HepG2 (cell line): ENCODE measurements at regions not wholly inside any gene's neighbourhood (a gene's known extent, or its start where the extent isn't known, plus 50 kb on each side); places are given as distances from the start of the nearest gene placed in this dataset.

ENCODE experiments used
- ATAC-seq: fragments of 200-7000 bp; cut with Tn5 transposase; 3 replicates; pipeline ENCODE4 v1.9.1; 2020; ENCODE audit warnings: mild to moderate bottlenecking, moderate library complexity
- BruUV-seq: library from RNA; stranded (reverse); fragments of 400-500 nt; replicated peaks from 2 replicates; lab custom pipeline; 2021; lab: Mats Ljungman, UMichigan
- CTCF ChIA-PET: fragments of 300-600 bp; formaldehyde crosslinking; extraction: SDS; loops from one replicate; lab custom pipeline; 2021; ENCODE audit warnings: low total read pairs, inconsistent platforms, low intra/inter-chr PET ratio; lab: Yijun Ruan, JAX
- POLR2A ChIA-PET: fragments of 350-600 bp; sonication (Branson Sonifier 250); formaldehyde crosslinking; loops from one replicate; lab custom pipeline; 2020; ENCODE audit warnings: antibody characterized with exemption, inconsistent platforms; lab: Yijun Ruan, JAX
- DNase-seq: peaks from one replicate; pipeline ENCODE4 v3.0.0-alpha.2; 2015; ENCODE audit warnings: low spot score
- FAIRE-seq: peaks from 3 replicates; lab custom pipeline; 2011; peaks lifted over from hg19 to GRCh38; lab: Jason Lieb, UNC
- H2AFZ ChIP-seq: one replicate; pipeline ENCODE4 v1.6.1; 2011; ENCODE audit warnings: low read length, inconsistent platforms
- H3K27ac ChIP-seq: fragments of 300-600 bp; 3 replicates; pipeline ENCODE4 v1.8.0; 2011; ENCODE audit warnings: mixed run types, mild to moderate bottlenecking, mixed read lengths, low read length, inconsistent platforms; ENCODE audit not compliant: insufficient read depth; ENCODE audit errors: extremely low read length
- H3K27me3 ChIP-seq, 2 experiments: fragments of 200-600 bp in 1 of 2; 2 replicates in 1 of 2; 3 replicates in 1 of 2; pipeline versions ENCODE4 v1.6.0 to v1.8.0; 2011; ENCODE audit warnings: low read length in 2 of 2, mild to moderate bottlenecking in 2 of 2, moderate library complexity in 2 of 2, inconsistent platforms in 1 of 2; ENCODE audit not compliant: insufficient read depth in 2 of 2, control insufficient read depth in 1 of 2
- H3K36me3 ChIP-seq, 2 experiments: fragments of 200-600 bp in 1 of 2; replicated peaks in 1 of 2; 2 replicates in 1 of 2; 3 replicates in 1 of 2; pipeline versions ENCODE4 v1.5.1 to v1.8.0; 2011; ENCODE audit warnings: low read length in 2 of 2, inconsistent platforms in 1 of 2; ENCODE audit not compliant: insufficient read depth in 2 of 2, control insufficient read depth in 1 of 2
- H3K4me1 ChIP-seq: 2 replicates; pipeline ENCODE4 v1.5.1; 2012; ENCODE audit warnings: low read length, inconsistent platforms; ENCODE audit not compliant: insufficient read depth
- H3K4me2 ChIP-seq: 2 replicates; pipeline ENCODE4 v1.6.0; 2011; ENCODE audit warnings: low read depth, low read length, inconsistent platforms
- H3K4me3 ChIP-seq, 3 experiments: fragments of 200-600 bp in 1 of 3; sonication (generic), shearing (Covaris generic) in 1 of 3; replicated peaks in 1 of 3; 2 replicates each; pipeline ENCODE4 v1.5.1; 2011 to 2016; ENCODE audit warnings: low read length in 3 of 3, inconsistent platforms in 2 of 3, low read depth in 2 of 3, mild to moderate bottlenecking in 2 of 3, control low read depth in 1 of 3, mixed read lengths in 1 of 3; ENCODE audit not compliant: insufficient read depth in 1 of 3
- H3K79me2 ChIP-seq: one replicate; pipeline ENCODE4 v1.6.1; 2011; ENCODE audit warnings: low read length, inconsistent platforms; ENCODE audit not compliant: insufficient read depth
- H3K9ac ChIP-seq: 2 replicates; pipeline ENCODE4 v1.6.0; 2011; ENCODE audit warnings: mild to moderate bottlenecking, low read depth, low read length, inconsistent platforms; ENCODE audit not compliant: insufficient read depth
- H3K9me3 ChIP-seq: 2 replicates; pipeline ENCODE4 v1.5.1; 2012; ENCODE audit warnings: mild to moderate bottlenecking, low read length
- H4K20me1 ChIP-seq: 2 replicates; pipeline ENCODE4 v1.6.0; 2011; ENCODE audit warnings: inconsistent platforms, mild to moderate bottlenecking, low read length, moderate library complexity; ENCODE audit not compliant: insufficient read depth
- KDM1A ChIP-seq: IDR thresholded peaks from 2 replicates; pipeline ENCODE4 v1.6.1; 2016; ENCODE audit warnings: missing compliant biosample characterization
- MTA1 ChIP-seq: sonication (generic); formaldehyde crosslinking; IDR thresholded peaks from 2 replicates; pipeline ENCODE4 v1.4.0; 2020; ENCODE audit warnings: missing genetic modification reagents, mild to moderate bottlenecking, borderline replicate concordance
- NR2C2 ChIP-seq: sonication (generic); formaldehyde crosslinking; IDR thresholded peaks from 2 replicates; pipeline ENCODE4 v1.4.0; 2020; ENCODE audit warnings: missing genetic modification reagents, mild to moderate bottlenecking, moderate library complexity, borderline replicate concordance
- SP1 ChIP-seq, 2 experiments: fragments of 450-650 bp in 1 of 2; sonication (generic) in 1 of 2; formaldehyde crosslinking in 1 of 2; IDR thresholded peaks; 2 replicates each; pipeline versions ENCODE4 v1.4.0 to v1.6.1; 2016 to 2020; ENCODE audit warnings: missing genetic modification reagents in 1 of 2
- SP4 ChIP-seq: sonication (generic); formaldehyde crosslinking; IDR thresholded peaks from 2 replicates; pipeline ENCODE4 v1.8.1; 2023; ENCODE audit warnings: mild to moderate bottlenecking, missing genetic modification reagents
- ZNF33A ChIP-seq: sonication (generic); formaldehyde crosslinking; IDR thresholded peaks from 2 replicates; pipeline ENCODE4 v1.5.1; 2020; ENCODE audit warnings: missing genetic modification reagents, mild to moderate bottlenecking, moderate library complexity, borderline replicate concordance
- ZNF75D ChIP-seq: sonication (generic); formaldehyde crosslinking; IDR thresholded peaks from 2 replicates; pipeline ENCODE4 v1.8.1; 2023; ENCODE audit warnings: missing genetic modification reagents, mild to moderate bottlenecking, borderline replicate concordance
- ZNF878 ChIP-seq: sonication (generic); formaldehyde crosslinking; IDR thresholded peaks from 2 replicates; pipeline ENCODE4 v1.8.1; 2023; ENCODE audit warnings: mild to moderate bottlenecking, missing genetic modification reagents, moderate library complexity
- WGBS: methylation state at CpG from one replicate; pipeline ENCODE4 v1.1.6; 2017; ENCODE audit warnings: low lambda C conversion rate; 5-methylcytosine and 5-hydroxymethylcytosine counted together
- in situ Hi-C: cut with HindIII; loops from 2 replicates; pipeline ENCODE4 v1.10.0; 2017; ENCODE audit warnings: low pct_unique_long_range_greater_than_20kb; ENCODE audit not compliant: extremely low pct_ligation_motif_present
- intact Hi-C: fragments of 100-400 bp; cut with micrococcal nuclease; formaldehyde crosslinking; loops from one replicate; pipeline ENCODE4 v1.10.0; 2022; ENCODE audit not compliant: unreplicated experiment
- TF ChIP-seq, protein P1 (sequence below): sonication (generic); formaldehyde crosslinking; IDR thresholded peaks from 2 replicates; pipeline ENCODE4 v1.4.0; 2020; ENCODE audit warnings: missing genetic modification reagents
- TF ChIP-seq, protein P2 (sequence below): IDR thresholded peaks from 2 replicates; pipeline ENCODE4 v1.4.0; 2020; ENCODE audit warnings: mild to moderate bottlenecking, missing genetic modification reagents

DNA sequence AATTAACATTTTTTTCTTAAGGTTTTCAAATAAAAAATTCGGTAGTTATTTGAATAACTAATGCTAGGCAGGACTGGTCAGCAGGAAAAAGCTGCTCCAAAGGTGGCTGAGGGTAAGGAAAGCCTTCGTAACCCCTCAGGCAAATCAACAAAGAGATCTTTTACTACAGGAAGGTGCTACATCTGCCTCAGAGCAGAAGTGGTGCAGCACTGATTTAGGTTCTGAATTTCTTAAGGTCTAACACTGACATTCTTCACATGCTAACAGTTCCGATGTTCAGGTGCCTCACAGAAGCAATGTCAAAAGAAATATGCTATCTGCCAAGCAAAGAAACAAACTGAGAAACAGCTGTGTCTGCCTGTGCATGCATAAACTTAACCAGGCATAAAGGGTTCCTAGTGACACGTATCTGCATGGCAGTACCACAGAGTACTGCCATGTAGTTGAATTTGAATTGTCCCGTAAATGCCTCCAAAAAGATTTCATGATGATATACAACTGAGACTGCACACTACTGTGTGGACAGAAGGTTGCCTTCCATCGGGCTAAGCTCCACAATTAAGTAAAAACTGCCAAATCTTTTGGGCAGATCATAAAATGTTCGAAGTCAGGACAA lies 275.0 kb upstream of the NSMCE3 start:
- WGBS: 3% methylated on average over 6 of the region's 7 CpGs
- Histone ChIP-seq H3K4me3 (no peak overlapping the region), H2AFZ (no peak overlapping the region), H3K27ac (no peak overlapping the region), H3K36me3 (no peaks in the 10 kb centered on the region), H3K79me2 (no peaks in the 10 kb centered on the region), H3K4me2 (no peak overlapping the region), H3K9ac (no peak overlapping the region), H3K9me3 (peaks cover 19% of the 10 kb centered on the region; the same call in 1 of the 2 replicates), H3K27me3 (peaks cover 0 to 5% of the 10 kb centered on the region in 2 experiments; a peak in 3 of 5 replicates), H4K20me1 (no peaks in the 10 kb centered on the region), H3K4me1 (no peaks in the 10 kb centered on the region)
- in situ Hi-C loops (no loop called here), intact Hi-C loops (no loop called here)
- no peak for DNase-seq
- TF ChIP-seq KDM1A (no peak), NR2C2 (CRISPR knock-in tag) (no peak), ZNF878 (CRISPR knock-in tag) (no peak), MTA1 (CRISPR knock-in tag) (no peak), ZNF33A (CRISPR knock-in tag) (no peak), ZNF75D (no peak), SP1 (IDR thresholded peaks at IDR 0.05) (no peak), SP1 (CRISPR knock-in tag; IDR thresholded peaks at IDR 0.05) (no peak), SP4 (CRISPR knock-in tag) (no peak)
- TF ChIP-seq, protein P1, sequence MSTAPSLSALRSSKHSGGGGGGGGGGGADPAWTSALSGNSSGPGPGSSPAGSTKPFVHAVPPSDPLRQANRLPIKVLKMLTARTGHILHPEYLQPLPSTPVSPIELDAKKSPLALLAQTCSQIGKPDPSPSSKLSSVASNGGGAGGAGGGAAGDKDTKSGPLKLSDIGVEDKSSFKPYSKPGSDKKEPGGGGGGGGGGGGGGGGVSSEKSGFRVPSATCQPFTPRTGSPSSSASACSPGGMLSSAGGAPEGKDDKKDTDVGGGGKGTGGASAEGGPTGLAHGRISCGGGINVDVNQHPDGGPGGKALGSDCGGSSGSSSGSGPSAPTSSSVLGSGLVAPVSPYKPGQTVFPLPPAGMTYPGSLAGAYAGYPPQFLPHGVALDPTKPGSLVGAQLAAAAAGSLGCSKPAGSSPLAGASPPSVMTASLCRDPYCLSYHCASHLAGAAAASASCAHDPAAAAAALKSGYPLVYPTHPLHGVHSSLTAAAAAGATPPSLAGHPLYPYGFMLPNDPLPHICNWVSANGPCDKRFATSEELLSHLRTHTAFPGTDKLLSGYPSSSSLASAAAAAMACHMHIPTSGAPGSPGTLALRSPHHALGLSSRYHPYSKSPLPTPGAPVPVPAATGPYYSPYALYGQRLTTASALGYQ (CRISPR knock-in tag): no peak
- TF ChIP-seq, protein P2, sequence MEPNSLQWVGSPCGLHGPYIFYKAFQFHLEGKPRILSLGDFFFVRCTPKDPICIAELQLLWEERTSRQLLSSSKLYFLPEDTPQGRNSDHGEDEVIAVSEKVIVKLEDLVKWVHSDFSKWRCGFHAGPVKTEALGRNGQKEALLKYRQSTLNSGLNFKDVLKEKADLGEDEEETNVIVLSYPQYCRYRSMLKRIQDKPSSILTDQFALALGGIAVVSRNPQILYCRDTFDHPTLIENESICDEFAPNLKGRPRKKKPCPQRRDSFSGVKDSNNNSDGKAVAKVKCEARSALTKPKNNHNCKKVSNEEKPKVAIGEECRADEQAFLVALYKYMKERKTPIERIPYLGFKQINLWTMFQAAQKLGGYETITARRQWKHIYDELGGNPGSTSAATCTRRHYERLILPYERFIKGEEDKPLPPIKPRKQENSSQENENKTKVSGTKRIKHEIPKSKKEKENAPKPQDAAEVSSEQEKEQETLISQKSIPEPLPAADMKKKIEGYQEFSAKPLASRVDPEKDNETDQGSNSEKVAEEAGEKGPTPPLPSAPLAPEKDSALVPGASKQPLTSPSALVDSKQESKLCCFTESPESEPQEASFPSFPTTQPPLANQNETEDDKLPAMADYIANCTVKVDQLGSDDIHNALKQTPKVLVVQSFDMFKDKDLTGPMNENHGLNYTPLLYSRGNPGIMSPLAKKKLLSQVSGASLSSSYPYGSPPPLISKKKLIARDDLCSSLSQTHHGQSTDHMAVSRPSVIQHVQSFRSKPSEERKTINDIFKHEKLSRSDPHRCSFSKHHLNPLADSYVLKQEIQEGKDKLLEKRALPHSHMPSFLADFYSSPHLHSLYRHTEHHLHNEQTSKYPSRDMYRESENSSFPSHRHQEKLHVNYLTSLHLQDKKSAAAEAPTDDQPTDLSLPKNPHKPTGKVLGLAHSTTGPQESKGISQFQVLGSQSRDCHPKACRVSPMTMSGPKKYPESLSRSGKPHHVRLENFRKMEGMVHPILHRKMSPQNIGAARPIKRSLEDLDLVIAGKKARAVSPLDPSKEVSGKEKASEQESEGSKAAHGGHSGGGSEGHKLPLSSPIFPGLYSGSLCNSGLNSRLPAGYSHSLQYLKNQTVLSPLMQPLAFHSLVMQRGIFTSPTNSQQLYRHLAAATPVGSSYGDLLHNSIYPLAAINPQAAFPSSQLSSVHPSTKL (CRISPR knock-in tag): no peak
- CTCF ChIA-PET: no interaction called here
- ATAC-seq: no peak
- no peak for FAIRE-seq
- no TSS peak for BruUV-seq
- POLR2A ChIA-PET: no interaction called here
